Dedifferentiated amniotic fluid mesenchymal stem cell (primary cell): ENCODE measurements at regions not wholly inside any gene's neighbourhood (a gene's known extent, or its start where the extent isn't known, plus 50 kb on each side); places are given as distances from the start of the nearest gene placed in this dataset.
A peak's percentile ranks its signal among the peaks of the same experiment; 100 is the strongest.

Experiments used
- DNase-seq: peaks from one replicate; pipeline ENCODE4 v3.0.0-alpha.2; 2016; ENCODE audit errors: extremely low spot score

DNA sequence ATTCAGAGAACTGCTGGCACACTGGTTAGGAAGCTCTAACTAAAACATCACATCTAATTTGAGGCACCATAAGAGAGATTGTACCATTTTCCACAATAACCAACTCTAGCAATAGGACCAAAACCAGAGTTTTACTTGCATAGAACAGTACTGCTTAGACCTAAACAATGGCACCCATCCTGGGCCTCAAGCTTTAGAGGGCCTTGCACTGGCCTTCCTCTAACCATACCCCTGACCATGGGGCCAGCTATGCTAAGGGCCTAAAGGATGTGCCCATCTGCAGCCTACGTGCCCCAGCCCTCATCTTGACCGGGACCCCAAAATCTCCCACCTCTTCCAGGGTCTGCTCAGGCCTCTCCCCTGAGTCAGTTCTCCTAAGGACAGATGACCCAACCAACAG, 74.4 kb upstream of the ARHGAP32 start:
- DNase-seq = no peak

DNA sequence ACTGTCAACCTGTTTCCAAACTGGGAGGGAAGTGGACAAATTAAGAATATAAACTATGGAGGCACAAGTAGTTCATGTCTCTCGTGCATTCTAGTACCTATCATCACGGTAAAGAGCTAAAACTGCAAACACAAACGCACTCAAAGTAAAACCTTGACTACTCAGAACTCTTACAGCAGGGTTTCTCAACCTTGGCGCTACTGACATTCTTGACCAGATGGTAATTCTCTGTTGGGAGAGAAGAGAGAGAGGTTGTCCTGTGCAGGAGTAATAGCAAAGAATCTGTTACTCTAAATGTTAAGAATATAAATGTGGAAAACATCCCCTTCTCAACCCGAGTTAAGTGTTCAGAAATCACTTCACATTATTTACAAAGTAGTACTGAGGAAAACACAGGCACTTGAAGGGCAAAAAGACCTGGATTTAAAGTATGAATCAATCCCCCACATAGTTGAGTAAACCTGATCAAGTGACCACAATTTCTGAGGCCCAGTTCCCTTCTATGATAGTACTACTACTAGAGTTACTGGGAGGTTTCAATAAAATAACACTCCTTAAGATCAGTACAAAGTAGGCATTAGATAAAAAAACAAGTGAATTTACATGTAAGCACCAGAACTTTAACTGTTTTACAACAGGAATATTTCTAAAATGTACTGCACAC, 73.1 kb upstream of the ARHGAP32 start:
- no peak for DNase-seq

DNA sequence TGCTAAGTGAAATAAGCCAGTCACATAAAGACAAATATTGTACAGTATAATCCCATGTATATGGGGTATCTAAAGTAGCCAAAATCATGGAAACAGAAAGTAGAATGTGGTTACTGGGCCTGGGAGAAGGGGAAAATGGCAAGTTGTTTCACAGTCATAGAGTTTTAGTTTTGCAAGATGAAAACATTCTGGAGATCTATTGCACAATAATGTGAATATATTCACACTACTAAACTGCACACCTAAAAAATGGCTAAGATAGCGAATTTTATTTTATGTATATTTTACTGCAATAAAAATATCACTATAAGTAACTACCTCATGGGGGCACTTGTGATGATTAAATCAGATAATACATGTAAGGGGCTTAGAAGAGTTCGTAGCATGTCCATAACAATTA, 72.0 kb upstream of the ARHGAP32 start:
- no peak for DNase-seq

DNA sequence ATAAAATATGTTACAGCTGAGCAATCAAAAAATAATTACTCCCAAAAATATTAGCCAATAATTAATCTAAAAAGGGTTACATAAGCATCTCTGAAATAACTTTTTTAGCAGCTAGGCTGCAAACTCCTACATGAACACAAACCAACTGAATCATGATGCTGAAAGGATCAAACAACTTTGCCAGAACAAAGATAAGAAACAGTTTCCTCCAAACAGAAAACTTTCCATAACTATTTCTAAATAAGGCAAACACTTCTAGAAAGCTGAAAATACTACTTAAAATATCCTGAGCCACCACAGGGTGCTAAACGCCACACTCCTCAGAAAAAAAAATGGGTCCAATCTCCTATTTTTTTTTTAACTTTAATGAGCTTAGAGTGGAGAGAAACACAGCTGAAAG, 68.6 kb upstream of the ARHGAP32 start:
- no peak for DNase-seq

DNA sequence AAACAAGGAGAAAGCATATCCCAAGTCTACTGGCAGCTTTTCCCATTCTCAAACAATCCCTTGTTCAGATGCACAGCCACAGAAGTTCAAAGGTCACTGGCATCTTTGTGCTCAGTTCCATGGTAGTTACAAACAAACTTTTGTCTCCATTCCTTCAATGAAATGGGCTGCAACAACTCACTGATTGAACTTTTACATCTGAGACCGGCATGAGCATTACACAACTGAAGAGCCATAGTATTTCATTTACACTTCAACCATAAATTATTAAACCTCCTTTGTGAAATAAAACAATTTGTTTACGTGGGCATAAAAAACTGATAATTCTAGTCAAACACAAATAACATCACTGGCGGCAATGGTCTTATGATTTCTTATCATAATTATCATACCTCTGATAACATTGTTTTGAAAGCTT, 67.8 kb upstream of the ARHGAP32 start:
- no peak for DNase-seq

DNA sequence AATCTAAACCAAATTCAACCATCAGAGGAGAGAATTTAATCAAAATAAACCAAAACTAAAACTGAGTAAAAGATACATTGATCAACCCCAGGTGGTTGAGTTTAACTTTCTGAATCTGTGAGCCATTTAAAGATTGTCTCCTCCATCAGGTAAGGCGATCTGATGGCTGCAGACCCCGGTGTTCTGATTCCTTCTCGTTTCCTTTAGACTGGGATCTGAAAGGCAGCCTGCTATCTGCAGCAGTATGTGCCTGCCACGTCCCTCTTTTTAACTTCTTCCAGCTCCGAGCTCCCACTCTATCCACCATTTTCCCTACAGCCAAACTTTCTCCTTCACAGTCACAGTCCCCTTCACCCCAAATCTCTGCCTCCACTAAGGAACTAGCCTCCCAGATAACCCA, 66.1 kb upstream of the ARHGAP32 start:
- DNase-seq = no peak

DNA sequence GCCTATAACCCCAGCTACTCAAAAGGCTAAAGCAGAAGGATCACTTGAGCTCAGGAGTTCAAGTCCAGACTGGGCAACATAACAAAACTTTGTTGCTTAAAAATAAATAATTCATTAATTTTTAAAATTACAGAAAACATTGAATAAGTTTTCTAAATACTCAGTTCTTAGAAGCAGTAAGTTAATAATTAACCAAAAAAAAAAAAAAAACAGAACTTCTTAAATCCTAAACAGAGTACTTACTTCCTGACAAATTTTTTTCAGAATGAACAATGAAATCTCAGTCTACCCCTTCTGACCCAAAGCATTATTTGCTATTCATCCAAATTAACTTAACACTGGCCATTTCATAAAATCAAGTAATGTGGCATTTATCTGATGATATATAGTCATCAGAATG, 65.4 kb upstream of the ARHGAP32 start:
- no peak for DNase-seq

DNA sequence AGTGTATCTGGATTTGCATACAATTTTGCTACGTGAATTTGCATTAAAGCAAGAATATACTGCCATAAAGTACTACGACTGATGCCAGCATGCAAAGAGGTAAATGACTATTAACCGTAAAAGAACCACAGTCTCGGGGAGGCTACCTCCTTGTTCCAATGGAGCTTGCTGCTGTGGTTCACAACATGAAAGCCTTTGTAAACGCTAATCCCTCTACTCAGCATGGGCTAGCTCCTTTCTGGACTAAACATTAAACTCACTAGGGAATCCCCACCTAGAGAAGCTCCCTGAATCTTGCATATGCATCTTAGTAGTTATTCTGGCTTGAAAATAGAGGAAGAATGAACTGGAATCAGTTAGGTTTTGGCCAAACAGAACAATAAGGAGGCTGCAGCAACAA, 60.5 kb upstream of the ARHGAP32 start:
- DNase-seq = no peak

DNA sequence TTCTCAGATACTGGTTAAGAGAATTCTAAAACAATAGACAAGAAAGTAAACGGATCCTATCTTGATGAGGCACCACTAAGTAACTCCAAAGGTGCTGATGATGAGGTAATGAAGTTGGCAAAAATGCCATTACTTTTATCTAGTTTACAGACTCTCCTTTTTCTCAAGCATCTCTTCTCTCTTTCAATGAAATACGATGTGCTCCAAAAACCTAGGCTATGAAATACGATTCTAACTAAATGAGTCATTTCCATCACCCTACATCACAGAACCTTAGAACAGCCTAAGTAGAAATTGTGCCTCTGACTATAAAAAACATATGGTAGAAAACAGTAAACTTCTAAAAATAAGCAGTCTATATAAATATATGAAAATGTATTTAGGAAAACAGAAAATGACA, 58.9 kb upstream of the ARHGAP32 start:
- DNase-seq = peak; percentile 16

DNA sequence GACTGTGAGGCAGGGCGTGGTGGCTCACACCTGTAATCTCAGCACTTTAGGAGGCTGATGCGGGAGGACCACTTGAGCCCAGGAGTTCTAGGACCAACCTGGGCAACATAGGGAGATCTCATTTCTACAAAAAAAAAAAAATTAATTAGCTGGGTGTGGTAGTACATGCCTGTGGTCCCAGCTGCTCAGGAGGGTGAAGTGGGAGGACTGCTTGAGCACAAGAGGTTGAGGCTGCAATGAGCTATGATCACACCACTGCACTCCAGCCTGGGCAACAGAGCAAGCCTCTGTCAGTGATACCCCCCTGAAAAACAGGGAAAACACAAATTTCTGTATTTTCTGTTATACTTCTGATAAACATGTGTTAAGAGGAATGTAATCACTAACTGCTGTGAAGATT, 57.8 kb upstream of the ARHGAP32 start:
- DNase-seq = no peak

DNA sequence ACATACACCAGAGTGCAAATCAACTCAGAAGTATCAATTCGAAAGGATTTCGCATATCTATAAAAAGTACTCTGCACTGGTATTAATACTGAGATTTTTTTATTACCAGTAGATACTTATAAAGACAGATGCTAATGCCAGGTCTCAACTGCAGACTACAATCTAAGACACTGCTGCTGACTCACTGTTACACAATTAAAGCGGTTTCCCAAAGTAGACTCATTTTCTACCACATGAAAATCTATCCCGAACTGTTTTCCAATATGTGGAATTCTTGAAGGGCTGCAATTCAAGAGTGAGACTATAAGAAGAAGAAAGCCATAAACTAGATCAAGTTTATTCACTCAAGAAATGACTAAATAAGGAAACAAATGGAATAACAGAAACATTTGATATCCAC, 57.2 kb upstream of the ARHGAP32 start:
- DNase-seq = peak; percentile 21

DNA sequence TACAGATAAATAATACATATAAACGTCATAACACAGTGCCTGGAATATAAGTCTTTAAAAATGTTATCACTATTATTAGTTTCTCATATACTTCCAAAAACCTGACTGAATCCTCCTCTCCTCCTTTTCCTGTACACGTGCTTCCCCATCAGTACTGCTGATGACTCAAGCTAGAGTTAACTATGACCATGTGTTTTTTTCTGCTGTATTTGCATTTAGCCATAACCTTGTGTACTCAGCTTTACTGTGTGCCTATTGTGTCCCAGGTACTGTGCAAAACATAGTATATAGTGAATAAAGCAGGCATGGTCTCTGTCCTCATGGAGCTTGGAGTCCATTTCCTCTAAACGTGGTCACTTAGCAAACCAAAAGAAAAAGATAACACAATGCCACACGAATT, 56.5 kb upstream of the ARHGAP32 start:
- peak; percentile 34 for DNase-seq

DNA sequence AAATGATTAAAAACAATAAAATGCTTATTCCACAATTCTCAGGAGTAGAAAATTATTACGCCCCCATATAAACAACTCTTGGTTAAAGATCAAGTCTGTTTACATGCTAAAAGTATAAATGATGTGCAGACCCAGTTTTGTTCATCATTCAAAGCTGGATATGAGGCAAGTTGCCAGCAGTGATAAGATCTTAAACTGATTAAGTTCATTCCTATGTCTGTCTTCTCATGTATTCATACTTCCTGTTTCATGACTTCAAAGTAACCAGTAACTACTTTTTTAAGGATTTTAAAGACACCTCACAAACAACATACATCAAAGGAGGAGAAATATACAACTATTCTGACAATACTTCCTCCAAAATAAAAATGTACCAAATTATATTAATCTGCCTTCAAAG, 55.0 kb upstream of the ARHGAP32 start:
- no peak for DNase-seq

DNA sequence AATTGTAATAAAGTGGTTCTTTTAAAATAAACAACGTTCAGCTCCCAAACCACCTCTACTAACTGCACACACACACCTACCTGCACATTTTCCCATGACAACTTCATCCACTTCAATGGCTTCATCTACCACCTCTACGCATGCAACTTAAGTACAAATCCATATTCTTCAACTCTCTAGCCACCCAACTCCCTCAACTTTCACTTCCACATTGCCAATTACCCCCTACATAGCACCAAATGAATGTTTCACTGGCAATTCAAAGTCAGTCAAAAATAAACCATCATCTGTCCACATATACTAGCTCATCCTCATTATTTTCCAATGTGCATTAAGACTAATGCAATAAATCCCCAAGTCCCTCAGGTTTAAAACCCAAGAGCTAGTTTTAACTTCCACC, 50.7 kb upstream of the ARHGAP32 start:
- no peak for DNase-seq
